GM23338 (cell line): ENCODE measurements at regions not wholly inside any gene's neighbourhood (a gene's known extent, or its start where the extent isn't known, plus 50 kb on each side); places are given as distances from the start of the nearest gene placed in this dataset.

Experiments used
- ATAC-seq: fragments of 200-7000 bp; cut with Tn5 transposase; 3 replicates; pipeline ENCODE4 v1.9.1; 2020
- DNase-seq: peaks from one replicate; pipeline ENCODE4 v3.0.0-alpha.2; 2015; ENCODE audit warnings: low spot score
- H2AFZ ChIP-seq: fragments of 200-600 bp; sonication (generic); 2 replicates; pipeline ENCODE4 v1.8.0; 2016; ENCODE audit warnings: antibody characterized with exemption, mild to moderate bottlenecking, moderate library complexity
- H3F3A ChIP-seq: fragments of 200-600 bp; sonication (generic); replicated peaks from 2 replicates; pipeline ENCODE4 v1.8.0; 2017; ENCODE audit warnings: antibody characterized with exemption, mixed run types, low read depth
- H3K27ac ChIP-seq: fragments of 200-600 bp; sonication (generic); 2 replicates; pipeline ENCODE4 v1.6.1; 2016; ENCODE audit warnings: low read depth
- H3K27me3 ChIP-seq: fragments of 200-600 bp; sonication (generic); 2 replicates; pipeline ENCODE4 v1.8.0; 2016; ENCODE audit warnings: mild to moderate bottlenecking, mixed run types, moderate library complexity; ENCODE audit not compliant: insufficient read depth
- H3K36me3 ChIP-seq: fragments of 200-600 bp; sonication (generic); 2 replicates; pipeline ENCODE4 v1.8.0; 2016; ENCODE audit warnings: mild to moderate bottlenecking; ENCODE audit not compliant: insufficient read depth
- H3K4me1 ChIP-seq: fragments of 200-600 bp; sonication (generic); 2 replicates; pipeline ENCODE4 v1.8.0; 2016; ENCODE audit warnings: mild to moderate bottlenecking, moderate library complexity; ENCODE audit not compliant: insufficient read depth
- H3K4me2 ChIP-seq: fragments of 200-600 bp; sonication (generic); 2 replicates; pipeline ENCODE4 v1.7.1; 2017; ENCODE audit warnings: mixed run types
- H3K4me3 ChIP-seq: fragments of 200-600 bp; sonication (generic); 2 replicates; pipeline ENCODE4 v1.6.1; 2016; ENCODE audit warnings: mixed run types
- H3K79me2 ChIP-seq: fragments of 200-600 bp; sonication (generic); replicated peaks from 2 replicates; pipeline ENCODE4 v1.8.0; 2017; ENCODE audit warnings: mild to moderate bottlenecking; ENCODE audit not compliant: insufficient read depth
- H3K9me2 ChIP-seq: fragments of 200-600 bp; sonication (generic); 2 replicates; pipeline ENCODE4 v1.8.0; 2017; ENCODE audit not compliant: insufficient read depth
- H4K20me1 ChIP-seq: fragments of 200-600 bp; sonication (generic); replicated peaks from 2 replicates; pipeline ENCODE4 v1.8.0; 2017; ENCODE audit warnings: mild to moderate bottlenecking; ENCODE audit not compliant: insufficient read depth
- H3K27ac Mint-ChIP-seq: 2 replicates; pipeline ENCODE4 v1.8.0; 2020; ENCODE audit warnings: inconsistent platforms, mild to moderate bottlenecking, moderate library complexity, mixed read lengths
- H3K27me3 Mint-ChIP-seq: 3 replicates; pipeline ENCODE4 v1.8.0; 2022; ENCODE audit warnings: low read depth, mild to moderate bottlenecking, moderate library complexity, mixed read lengths, inconsistent platforms; ENCODE audit not compliant: insufficient read depth, poor library complexity
- H3K36me3 Mint-ChIP-seq: 3 replicates; pipeline ENCODE4 v1.8.0; 2021; ENCODE audit warnings: low read depth, mild to moderate bottlenecking, inconsistent platforms, moderate library complexity, mixed read lengths
- H3K4me1 Mint-ChIP-seq: 3 replicates; pipeline ENCODE4 v1.8.0; 2020; ENCODE audit warnings: mild to moderate bottlenecking, inconsistent platforms, mixed read lengths
- H3K4me3 Mint-ChIP-seq: 3 replicates; pipeline ENCODE4 v1.8.0; 2021; ENCODE audit warnings: moderate library complexity, mild to moderate bottlenecking, inconsistent platforms, mixed read lengths
- H3K9me3 Mint-ChIP-seq: 3 replicates; pipeline ENCODE4 v1.8.0; 2020; ENCODE audit warnings: moderate library complexity, mild to moderate bottlenecking, inconsistent platforms, mixed read lengths
- CREB1 ChIP-seq: fragments of 250-450 bp; sonication (Bioruptor Pico); IDR thresholded peaks from 2 replicates; pipeline ENCODE4 v1.5.0; 2020; ENCODE audit warnings: low read depth, mild to moderate bottlenecking, moderate library complexity
- EZH2 ChIP-seq: fragments of 200-600 bp; sonication (generic); IDR thresholded peaks from one replicate; pipeline ENCODE4 v1.8.0; 2017; ENCODE audit warnings: antibody characterized with exemption, mild to moderate bottlenecking, low read depth; ENCODE audit not compliant: unreplicated experiment
- EZH2phosphoT487 ChIP-seq: fragments of 200-600 bp; sonication (generic); IDR thresholded peaks from one replicate; pipeline ENCODE4 v1.8.1; 2018; ENCODE audit warnings: antibody characterized with exemption; ENCODE audit not compliant: unreplicated experiment
- NANOG ChIP-seq: IDR thresholded peaks from 2 replicates; pipeline ENCODE4 v1.6.1; 2016; ENCODE audit warnings: antibody characterized with exemption, borderline replicate concordance
- POLR2AphosphoS5 ChIP-seq: IDR thresholded peaks from 2 replicates; pipeline ENCODE4 v1.6.1; 2016; ENCODE audit warnings: antibody characterized with exemption, low read depth
- REST ChIP-seq: IDR thresholded peaks from one replicate; pipeline ENCODE4 v1.6.1; 2018; ENCODE audit warnings: antibody characterized with exemption; ENCODE audit not compliant: unreplicated experiment
- STAT1 ChIP-seq: IDR thresholded peaks from one replicate; pipeline ENCODE4 v1.6.1; 2016; ENCODE audit warnings: antibody characterized with exemption; ENCODE audit not compliant: unreplicated experiment
- ZNF331 ChIP-seq: fragments of 250-450 bp; sonication (Bioruptor Pico); IDR thresholded peaks from 2 replicates; pipeline ENCODE4 v1.5.0; 2020; ENCODE audit warnings: low read depth, mild to moderate bottlenecking, moderate library complexity
- ZNF462 ChIP-seq: fragments of 250-450 bp; sonication (Bioruptor Pico); IDR thresholded peaks from 2 replicates; pipeline ENCODE4 v1.5.0; 2020; ENCODE audit warnings: mild to moderate bottlenecking, moderate library complexity
- TF ChIP-seq, protein P1 (sequence below): IDR thresholded peaks from 2 replicates; pipeline ENCODE4 v1.6.1; 2016; ENCODE audit warnings: antibody characterized with exemption
- TF ChIP-seq, protein P2 (sequence below), 2 experiments: fragments of 200-600 bp in 1 of 2; sonication (generic) in 1 of 2; conservative IDR thresholded peaks; 2 replicates each; pipeline versions ENCODE4 v1.5.1 to v1.6.1; 2016 to 2017; ENCODE audit warnings: antibody characterized with exemption in 2 of 2, low read depth in 2 of 2, mild to moderate bottlenecking in 2 of 2, moderate library complexity in 1 of 2

- no peak for TF ChIP-seq REST
- no peak for TF ChIP-seq NANOG
These were observed 766.0 kb downstream of the RNF144A start (continued) for GRCh38 chr2:7683196-7683595.

DNA sequence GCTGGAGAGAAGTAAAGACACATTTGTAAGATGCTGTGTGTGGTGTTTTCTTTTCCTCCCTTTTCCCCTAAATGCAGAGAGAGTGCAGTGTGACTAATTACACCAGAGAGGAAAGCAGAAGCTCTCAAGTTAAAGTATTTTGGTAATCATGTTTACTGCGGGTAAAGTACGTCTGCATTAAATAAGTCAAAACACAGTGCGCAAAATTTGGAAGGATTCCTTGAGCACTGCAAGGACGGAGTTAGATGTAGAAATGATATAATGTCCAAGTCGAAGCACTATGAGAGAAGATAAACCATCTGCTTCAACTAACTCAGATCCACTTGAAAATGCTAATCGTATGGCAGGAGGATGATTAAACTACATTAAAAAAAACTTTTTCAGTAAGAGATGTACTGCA is 766.5 kb downstream of the RNF144A start:
- Mint-ChIP-seq H3K9me3 (no peaks in the 10 kb centered on the region), H3K27ac (no peak overlapping the region), H3K36me3 (no peaks in the 10 kb centered on the region; the same call in 1 of the 3 replicates), H3K27me3 (peaks cover 5% of the 10 kb centered on the region), H3K4me1 (no peaks in the 10 kb centered on the region), H3K4me3 (no peak overlapping the region)
- Histone ChIP-seq H4K20me1 (no peaks in the 10 kb centered on the region), H3F3A (no peaks in the 10 kb centered on the region), H3K4me3 (no peak overlapping the region), H3K9me2 (peaks cover 29% of the 10 kb centered on the region), H3K4me2 (no peak overlapping the region), H3K36me3 (no peaks in the 10 kb centered on the region), H3K27me3 (no peaks in the 10 kb centered on the region), H3K4me1 (no peaks in the 10 kb centered on the region), H3K79me2 (no peaks in the 10 kb centered on the region), H3K27ac (no peak overlapping the region), H2AFZ (peak overlapping the region; percentile 81; the same call in 1 of the 2 replicates)
- ATAC-seq = no peak
- no peak for DNase-seq
- TF ChIP-seq STAT1 = no peak
- no peak for TF ChIP-seq EZH2phosphoT487
- TF ChIP-seq, protein P1, sequence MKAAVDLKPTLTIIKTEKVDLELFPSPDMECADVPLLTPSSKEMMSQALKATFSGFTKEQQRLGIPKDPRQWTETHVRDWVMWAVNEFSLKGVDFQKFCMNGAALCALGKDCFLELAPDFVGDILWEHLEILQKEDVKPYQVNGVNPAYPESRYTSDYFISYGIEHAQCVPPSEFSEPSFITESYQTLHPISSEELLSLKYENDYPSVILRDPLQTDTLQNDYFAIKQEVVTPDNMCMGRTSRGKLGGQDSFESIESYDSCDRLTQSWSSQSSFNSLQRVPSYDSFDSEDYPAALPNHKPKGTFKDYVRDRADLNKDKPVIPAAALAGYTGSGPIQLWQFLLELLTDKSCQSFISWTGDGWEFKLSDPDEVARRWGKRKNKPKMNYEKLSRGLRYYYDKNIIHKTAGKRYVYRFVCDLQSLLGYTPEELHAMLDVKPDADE = no peak
- no peak for TF ChIP-seq NANOG
- TF ChIP-seq ZNF462 (CRISPR knock-in tag) = no peak
- TF ChIP-seq ZNF331 = no peak
- TF ChIP-seq POLR2AphosphoS5 = no peak
- TF ChIP-seq, protein P2, sequence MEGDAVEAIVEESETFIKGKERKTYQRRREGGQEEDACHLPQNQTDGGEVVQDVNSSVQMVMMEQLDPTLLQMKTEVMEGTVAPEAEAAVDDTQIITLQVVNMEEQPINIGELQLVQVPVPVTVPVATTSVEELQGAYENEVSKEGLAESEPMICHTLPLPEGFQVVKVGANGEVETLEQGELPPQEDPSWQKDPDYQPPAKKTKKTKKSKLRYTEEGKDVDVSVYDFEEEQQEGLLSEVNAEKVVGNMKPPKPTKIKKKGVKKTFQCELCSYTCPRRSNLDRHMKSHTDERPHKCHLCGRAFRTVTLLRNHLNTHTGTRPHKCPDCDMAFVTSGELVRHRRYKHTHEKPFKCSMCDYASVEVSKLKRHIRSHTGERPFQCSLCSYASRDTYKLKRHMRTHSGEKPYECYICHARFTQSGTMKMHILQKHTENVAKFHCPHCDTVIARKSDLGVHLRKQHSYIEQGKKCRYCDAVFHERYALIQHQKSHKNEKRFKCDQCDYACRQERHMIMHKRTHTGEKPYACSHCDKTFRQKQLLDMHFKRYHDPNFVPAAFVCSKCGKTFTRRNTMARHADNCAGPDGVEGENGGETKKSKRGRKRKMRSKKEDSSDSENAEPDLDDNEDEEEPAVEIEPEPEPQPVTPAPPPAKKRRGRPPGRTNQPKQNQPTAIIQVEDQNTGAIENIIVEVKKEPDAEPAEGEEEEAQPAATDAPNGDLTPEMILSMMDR (conservative IDR thresholded peaks at IDR 0.05; ENCODE audit: low read depth in 2 of 2) = no peak
- no peak for TF ChIP-seq CREB1
- no peak for TF ChIP-seq EZH2
